ENCODE measurements at regions not wholly inside any gene's neighbourhood (a gene's known extent, or its start where the extent isn't known, plus 50 kb on each side); places are given as distances from the start of the nearest gene placed in this dataset.

GRCh38 chr6:108748959-108749358 lies 99.3 kb upstream of the ARMC2 start:
- WGBS, 2 donors = 69 to 80% methylated on average over 3 of the region's 3 CpGs
- no peak overlapping the region for H3K4me3 ChIP-seq (ENCODE audit: low read depth, poor library complexity, severe bottlenecking)
- intact Hi-C loops (cut with DNase I; ENCODE audit: low total_unique reads) = no loop called here
- DNase-seq (ENCODE audit: low spot score in 2 of 2) = peak in 1 of 2 donors; percentile 13
- TF ChIP-seq CTCF (IDR thresholded peaks at IDR 0.05) (no peak), POLR2A (IDR thresholded peaks at IDR 0.05) (no peak)

- 79 to 84% methylated on average over 8 of the region's 8 CpGs for WGBS, 2 donors
- no peak overlapping the region for H3K4me3 ChIP-seq (ENCODE audit: low read depth, poor library complexity, severe bottlenecking)
- intact Hi-C loops (cut with DNase I; ENCODE audit: low total_unique reads) = no loop called here
- TF ChIP-seq POLR2A (IDR thresholded peaks at IDR 0.05) = no peak
- TF ChIP-seq CTCF (IDR thresholded peaks at IDR 0.05) = no peak
- DNase-seq (ENCODE audit: low spot score in 2 of 2) = peak in 1 of 2 donors; percentile 28
Measured at GRCh38 chr6:108750801-108751200, 97.4 kb upstream of the ARMC2 start.

- DNase-seq (ENCODE audit: low spot score in 2 of 2) = peak in 1 of 2 donors; percentile 23
- no peak overlapping the region for H3K4me3 ChIP-seq (ENCODE audit: low read depth, poor library complexity, severe bottlenecking)
- WGBS, 2 donors = 90 to 94% methylated on average over 5 of the region's 5 CpGs
- TF ChIP-seq POLR2A (IDR thresholded peaks at IDR 0.05) (no peak), CTCF (IDR thresholded peaks at IDR 0.05) (no peak)
- intact Hi-C loops (cut with DNase I; ENCODE audit: low total_unique reads) = no loop called here
Measured at GRCh38 chr6:108751282-108751681, 96.9 kb upstream of the ARMC2 start.

GRCh38 chr6:108751851-108752732 lies 96.1 kb upstream of the ARMC2 start:
- WGBS, 2 donors = 80 to 82% methylated on average over 5 of the region's 5 CpGs
- no peak for TF ChIP-seq CTCF (IDR thresholded peaks at IDR 0.05)
- no peak for TF ChIP-seq POLR2A (IDR thresholded peaks at IDR 0.05)
- DNase-seq (ENCODE audit: low spot score in 2 of 2) = peak in 1 of 2 donors; percentile 50
- H3K4me3 ChIP-seq (ENCODE audit: low read depth, poor library complexity, severe bottlenecking) = no peak overlapping the region
- intact Hi-C loops (cut with DNase I; ENCODE audit: low total_unique reads) = no loop called here

- DNase-seq (ENCODE audit: low spot score in 2 of 2) = peak in 1 of 2 donors; percentile 13
- intact Hi-C loops (cut with DNase I; ENCODE audit: low total_unique reads) = no loop called here
- TF ChIP-seq POLR2A (IDR thresholded peaks at IDR 0.05) (no peak), CTCF (IDR thresholded peaks at IDR 0.05) (no peak)
- H3K4me3 ChIP-seq (ENCODE audit: low read depth, poor library complexity, severe bottlenecking) = no peak overlapping the region
- 90 to 91% methylated on average over 9 of the region's 9 CpGs for WGBS, 2 donors
Measured at GRCh38 chr6:108752733-108753590, 95.3 kb upstream of the ARMC2 start.

All from lower leg skin (tissue), 4 donors.